Esophagus muscularis mucosa (tissue), 4 donors: ENCODE measurements at regions not wholly inside any gene's neighbourhood (a gene's known extent, or its start where the extent isn't known, plus 50 kb on each side); places are given as distances from the start of the nearest gene placed in this dataset.

ENCODE experiments used
- DNase-seq: peaks from one replicate; pipeline ENCODE4 v3.0.0-alpha.2; 2017; ENCODE audit errors: extremely low spot score
- H3K27ac ChIP-seq, 4 donors: fragments of 200-600 bp; sonication (generic); replicated peaks in 1 of 4; 1 replicate in 3 of 4; 2 replicates in 1 of 4; pipeline ENCODE4 v1.5.1; 2016 to 2019; ENCODE audit warnings: mild to moderate bottlenecking in 1 of 4
- H3K27me3 ChIP-seq, 4 donors: fragments of 200-600 bp; sonication (generic); one replicate each; pipeline versions ENCODE4 v1.5.1 to v1.6.0; 2016 to 2019
- H3K36me3 ChIP-seq, 4 donors: fragments of 200-600 bp; sonication (generic); one replicate each; pipeline ENCODE4 v1.5.1; 2016 to 2019
- H3K4me1 ChIP-seq, 4 donors: fragments of 200-600 bp; sonication (generic); one replicate each; pipeline ENCODE4 v1.5.1; 2016 to 2019
- H3K4me3 ChIP-seq, 4 donors: fragments of 200-600 bp; sonication (generic); 1 replicate in 2 of 4; 2 replicates in 2 of 4; pipeline ENCODE4 v1.5.1; 2016 to 2019; ENCODE audit warnings: mild to moderate bottlenecking in 4 of 4, moderate library complexity in 1 of 4
- H3K9me3 ChIP-seq, 4 donors: fragments of 200-600 bp; sonication (generic); 1 replicate in 3 of 4; 2 replicates in 1 of 4; pipeline ENCODE4 v1.5.1; 2016 to 2019
- EP300 ChIP-seq: sonication (generic); formaldehyde crosslinking; IDR thresholded peaks from one replicate; pipeline ENCODE4 v1.6.1; 2017; ENCODE audit warnings: antibody characterized with exemption
- POLR2A ChIP-seq: fragments of 450-650 bp; IDR thresholded peaks from one replicate; pipeline ENCODE4 v1.6.1; 2017; ENCODE audit warnings: antibody characterized with exemption, moderate library complexity, mild to moderate bottlenecking, low read depth
- POLR2AphosphoS5 ChIP-seq, 2 donors: sonication (generic); formaldehyde crosslinking; IDR thresholded peaks; one replicate each; pipeline ENCODE4 v1.6.1; 2017; ENCODE audit warnings: antibody characterized with exemption in 2 of 2
- WGBS: methylation state at CpG from one replicate; pipeline ENCODE4 v1.1.5; 2018; 5-methylcytosine and 5-hydroxymethylcytosine counted together
- intact Hi-C: fragments of 100-400 bp; cut with DNase I; formaldehyde crosslinking; loops from one replicate; pipeline ENCODE4 v1.15.1; 2023
- TF ChIP-seq, protein P1 (sequence below), 3 experiments: fragments of 200-600 bp in 2 of 3; fragments of 450-650 bp in 1 of 3; sonication (generic) in 2 of 3; IDR thresholded peaks; one replicate each; pipeline ENCODE4 v1.5.1; 2017 to 2019; ENCODE audit warnings: antibody characterized with exemption in 3 of 3, mild to moderate bottlenecking in 2 of 3, moderate library complexity in 1 of 3

DNA sequence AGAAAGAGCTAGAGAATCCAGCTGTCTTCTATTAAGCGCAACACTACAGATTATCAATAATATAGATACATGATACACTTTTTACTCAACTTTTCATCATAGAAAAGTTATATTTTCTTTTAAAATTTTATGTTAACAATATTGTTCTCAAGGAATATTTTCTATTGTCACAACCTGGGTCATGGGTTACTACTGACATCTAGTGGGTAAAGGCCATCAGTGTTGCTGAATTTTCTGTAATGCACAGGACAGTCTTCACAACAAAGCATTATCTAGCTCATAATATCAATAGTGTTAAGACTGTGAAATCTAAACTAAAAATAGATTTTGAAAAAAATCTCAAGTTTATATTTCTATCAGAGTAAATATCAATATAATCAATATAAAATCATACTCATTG lies 209.8 kb downstream of the ZNF33B start:
- Histone ChIP-seq H3K36me3 (no peaks in the 10 kb centered on the region), H3K4me3 (no peak overlapping the region), H3K4me1 (no peaks in the 10 kb centered on the region), H3K27ac (no peak overlapping the region), H3K27me3 (peaks cover 0 to 3% (median 0%) of the 10 kb centered on the region in 4 donors), H3K9me3 (no peaks in the 10 kb centered on the region)
- intact Hi-C loops = no loop called here
- no peak for DNase-seq
- 95% methylated on average over 1 of the region's 1 CpG for WGBS
- TF ChIP-seq, protein P1, sequence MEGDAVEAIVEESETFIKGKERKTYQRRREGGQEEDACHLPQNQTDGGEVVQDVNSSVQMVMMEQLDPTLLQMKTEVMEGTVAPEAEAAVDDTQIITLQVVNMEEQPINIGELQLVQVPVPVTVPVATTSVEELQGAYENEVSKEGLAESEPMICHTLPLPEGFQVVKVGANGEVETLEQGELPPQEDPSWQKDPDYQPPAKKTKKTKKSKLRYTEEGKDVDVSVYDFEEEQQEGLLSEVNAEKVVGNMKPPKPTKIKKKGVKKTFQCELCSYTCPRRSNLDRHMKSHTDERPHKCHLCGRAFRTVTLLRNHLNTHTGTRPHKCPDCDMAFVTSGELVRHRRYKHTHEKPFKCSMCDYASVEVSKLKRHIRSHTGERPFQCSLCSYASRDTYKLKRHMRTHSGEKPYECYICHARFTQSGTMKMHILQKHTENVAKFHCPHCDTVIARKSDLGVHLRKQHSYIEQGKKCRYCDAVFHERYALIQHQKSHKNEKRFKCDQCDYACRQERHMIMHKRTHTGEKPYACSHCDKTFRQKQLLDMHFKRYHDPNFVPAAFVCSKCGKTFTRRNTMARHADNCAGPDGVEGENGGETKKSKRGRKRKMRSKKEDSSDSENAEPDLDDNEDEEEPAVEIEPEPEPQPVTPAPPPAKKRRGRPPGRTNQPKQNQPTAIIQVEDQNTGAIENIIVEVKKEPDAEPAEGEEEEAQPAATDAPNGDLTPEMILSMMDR (IDR thresholded peaks at IDR 0.05) = peak in 2 of 3 experiments; percentile 27 to 30
- no peak for TF ChIP-seq EP300

DNA sequence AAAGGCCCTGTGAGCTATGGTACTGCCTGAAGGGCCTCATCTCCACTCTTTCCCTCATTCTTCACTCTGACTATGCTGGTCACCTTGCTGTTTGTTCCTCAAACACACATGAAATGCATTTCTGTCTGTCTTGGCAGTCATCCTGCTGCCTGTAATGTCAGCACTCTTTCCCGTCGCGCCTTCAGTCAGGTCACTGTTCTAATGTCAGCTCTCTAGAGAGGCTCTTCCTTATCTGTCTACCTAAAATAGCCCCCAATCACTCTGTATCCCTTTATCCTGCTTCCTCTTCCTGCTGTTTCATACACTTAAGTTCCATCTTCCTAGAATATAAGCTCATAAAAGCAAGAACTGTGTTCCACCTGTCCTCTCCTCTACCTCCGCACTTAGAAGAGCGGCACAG lies 215.5 kb downstream of the ZNF33B start:
- 92% methylated on average over 5 of the region's 5 CpGs for WGBS
- H3K9me3 ChIP-seq = no peaks in the 10 kb centered on the region
- no peak overlapping the region for H3K4me3 ChIP-seq
- H3K4me1 ChIP-seq = no peaks in the 10 kb centered on the region
- no peak overlapping the region for H3K27ac ChIP-seq
- no peaks in the 10 kb centered on the region for H3K36me3 ChIP-seq
- H3K27me3 ChIP-seq = peaks cover 0 to 6% (median 0%) of the 10 kb centered on the region in 4 donors
- TF ChIP-seq EP300 (no peak), POLR2AphosphoS5 (IDR thresholded peaks at IDR 0.05) (no peak), POLR2A (no peak)
- TF ChIP-seq, protein P1 (IDR thresholded peaks at IDR 0.05) = no peak
- intact Hi-C loops = no loop called here
- no peak for DNase-seq

DNA sequence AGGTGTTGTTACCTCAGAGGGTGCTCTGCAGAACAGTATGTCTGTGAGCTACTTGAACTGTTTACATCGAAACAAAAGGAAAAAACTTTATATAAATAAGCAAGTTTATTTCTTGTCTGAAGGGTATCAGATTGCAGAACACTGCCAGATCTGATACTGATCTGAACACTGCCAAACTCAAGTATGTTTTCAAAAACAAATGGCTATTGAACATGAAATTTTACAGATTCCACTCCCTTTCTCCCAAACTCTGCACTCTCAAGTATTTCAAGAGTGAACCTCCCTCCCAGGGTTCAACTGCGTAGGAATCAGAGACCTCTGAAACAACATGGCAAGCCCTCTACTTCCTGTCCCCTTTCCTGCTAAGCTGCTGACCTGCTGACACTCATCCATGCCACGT lies 216.6 kb downstream of the ZNF33B start:
- Histone ChIP-seq H3K4me1 (no peaks in the 10 kb centered on the region), H3K27ac (no peak overlapping the region), H3K36me3 (no peaks in the 10 kb centered on the region), H3K27me3 (peaks cover 0 to 6% (median 0%) of the 10 kb centered on the region in 4 donors), H3K4me3 (no peak overlapping the region), H3K9me3 (no peaks in the 10 kb centered on the region)
- no peak for DNase-seq
- TF ChIP-seq, protein P1 (IDR thresholded peaks at IDR 0.05) = no peak
- TF ChIP-seq POLR2A (no peak), EP300 (no peak), POLR2AphosphoS5 (IDR thresholded peaks at IDR 0.05) (no peak)
- 51% methylated on average over 3 of the region's 3 CpGs for WGBS
- intact Hi-C loops = no loop called here

DNA sequence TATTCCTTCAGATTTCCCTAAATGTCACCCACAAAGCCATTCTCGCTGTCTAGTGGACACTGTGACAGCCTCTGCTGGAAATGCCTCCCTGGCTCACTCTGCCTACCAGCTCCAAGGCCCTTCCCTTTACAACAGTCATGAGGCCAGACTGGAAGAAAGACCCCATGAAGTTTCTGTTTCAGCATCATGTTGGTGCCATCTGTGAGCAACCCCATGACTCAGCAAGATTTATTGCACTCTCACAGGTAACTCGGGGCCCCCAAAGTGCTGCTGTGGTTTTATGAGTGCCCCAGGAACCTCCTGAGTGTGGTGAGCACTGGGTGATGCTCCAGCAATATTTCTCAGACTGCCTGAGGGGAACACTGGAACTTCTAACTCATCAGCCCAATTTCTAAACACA lies 218.6 kb downstream of the ZNF33B start:
- Histone ChIP-seq H3K4me3 (no peak overlapping the region), H3K4me1 (no peaks in the 10 kb centered on the region), H3K36me3 (no peaks in the 10 kb centered on the region), H3K27me3 (peaks cover 0 to 6% (median 0%) of the 10 kb centered on the region in 4 donors), H3K9me3 (no peaks in the 10 kb centered on the region), H3K27ac (no peak overlapping the region)
- TF ChIP-seq, protein P1 (IDR thresholded peaks at IDR 0.05) = no peak
- TF ChIP-seq POLR2A (no peak), EP300 (no peak), POLR2AphosphoS5 (IDR thresholded peaks at IDR 0.05) (no peak)
- 60% methylated on average over 1 of the region's 2 CpGs for WGBS
- intact Hi-C loops = no loop called here
- no peak for DNase-seq

DNA sequence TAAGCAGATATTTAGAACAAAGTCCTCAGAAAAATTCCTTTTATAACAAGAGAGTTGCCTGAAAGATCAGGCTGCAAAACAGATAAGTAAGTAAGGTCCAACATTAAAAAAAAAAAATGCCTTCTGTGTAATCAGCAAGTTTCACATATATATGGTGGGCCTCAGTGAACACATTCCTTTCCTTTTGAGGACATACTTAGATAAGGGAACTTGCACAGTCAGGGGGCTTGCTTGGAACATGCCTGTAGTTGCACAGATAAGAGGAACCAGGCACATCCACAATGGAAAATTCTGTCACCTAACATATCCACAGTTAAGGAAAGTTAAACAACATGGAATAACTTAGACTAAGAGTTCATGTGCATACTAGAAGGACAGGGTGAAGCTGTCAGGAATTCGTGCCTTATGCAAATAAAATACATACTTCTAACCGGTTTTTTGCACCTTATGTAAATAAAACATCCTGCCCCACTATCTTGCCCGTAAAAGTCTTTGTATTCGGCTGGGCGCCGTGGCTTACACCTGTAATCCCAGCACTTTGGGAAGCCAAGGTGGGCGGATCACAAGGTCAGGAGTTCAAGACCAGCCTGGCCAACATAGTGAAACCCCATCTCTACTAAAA lies 257.3 kb downstream of the ZNF33B start:
- Histone ChIP-seq H3K27me3 (no peaks in the 10 kb centered on the region), H3K27ac (no peak overlapping the region), H3K4me3 (no peak overlapping the region), H3K9me3 (no peaks in the 10 kb centered on the region), H3K4me1 (no peaks in the 10 kb centered on the region), H3K36me3 (no peaks in the 10 kb centered on the region)
- 89% methylated on average over 7 of the region's 7 CpGs for WGBS
- TF ChIP-seq POLR2A (no peak), POLR2AphosphoS5 (IDR thresholded peaks at IDR 0.05) (no peak), EP300 (no peak)
- TF ChIP-seq, protein P1 (IDR thresholded peaks at IDR 0.05) = no peak
- no peak for DNase-seq
- intact Hi-C loops = no loop called here
